Esophagus muscularis mucosa (tissue), 4 donors: ENCODE measurements at regions not wholly inside any gene's neighbourhood (a gene's known extent, or its start where the extent isn't known, plus 50 kb on each side); places are given as distances from the start of the nearest gene placed in this dataset.

Source experiments
- CTCF ChIP-seq, 3 experiments: fragments of 200-600 bp in 2 of 3; fragments of 450-650 bp in 1 of 3; sonication (generic) in 2 of 3; IDR thresholded peaks; one replicate each; pipeline ENCODE4 v1.5.1; 2017 to 2019; ENCODE audit warnings: antibody characterized with exemption in 3 of 3, mild to moderate bottlenecking in 2 of 3, moderate library complexity in 1 of 3
- EP300 ChIP-seq: sonication (generic); formaldehyde crosslinking; IDR thresholded peaks from one replicate; pipeline ENCODE4 v1.6.1; 2017; ENCODE audit warnings: antibody characterized with exemption
- POLR2AphosphoS5 ChIP-seq, 2 donors: sonication (generic); formaldehyde crosslinking; IDR thresholded peaks; one replicate each; pipeline ENCODE4 v1.6.1; 2017; ENCODE audit warnings: antibody characterized with exemption in 2 of 2

- TF ChIP-seq POLR2AphosphoS5 (IDR thresholded peaks at IDR 0.05): no peak
- no peak for TF ChIP-seq CTCF (IDR thresholded peaks at IDR 0.05)
- TF ChIP-seq EP300: no peak
Measured at GRCh38 chr4:137463377-137464003, 68.8 kb downstream of the PCDH18 start.
